ENCODE measurements at regions not wholly inside any gene's neighbourhood (a gene's known extent, or its start where the extent isn't known, plus 50 kb on each side); places are given as distances from the start of the nearest gene placed in this dataset.

- H3K27me3 ChIP-seq (ENCODE audit: insufficient read depth, low read length): no peaks in the 10 kb centered on the region
- no peaks in the 10 kb centered on the region for H3K9me3 ChIP-seq (ENCODE audit: low read depth, low read length)
- H3K4me3 ChIP-seq (ENCODE audit: low read length): no peak overlapping the region
- H3K4me1 ChIP-seq (ENCODE audit: insufficient read depth, low read length): peaks cover 4% of the 10 kb centered on the region
These were observed 1436.3 kb downstream of the TBC1D22A start for GRCh38 chr22:48198489-48199459.

- Histone ChIP-seq H3K4me3 (ENCODE audit: low read length) (no peak overlapping the region), H3K4me1 (ENCODE audit: insufficient read depth, low read length) (peaks cover 4% of the 10 kb centered on the region), H3K9me3 (ENCODE audit: low read depth, low read length) (peaks cover 3% of the 10 kb centered on the region), H3K27me3 (ENCODE audit: insufficient read depth, low read length) (peaks cover 2% of the 10 kb centered on the region)
These were observed 1434.8 kb downstream of the TBC1D22A start for GRCh38 chr22:48197189-48197690.

- Histone ChIP-seq H3K9me3 (ENCODE audit: low read depth, low read length) (peaks cover 24% of the 10 kb centered on the region), H3K4me3 (ENCODE audit: low read length) (no peak overlapping the region)
These were observed 1430.5 kb downstream of the TBC1D22A start for GRCh38 chr22:48192920-48193319.

GRCh38 chr22:48192071-48192470 is 1429.6 kb downstream of the TBC1D22A start:
- H3K4me3 ChIP-seq (ENCODE audit: low read length): no peak overlapping the region
- H3K4me1 ChIP-seq (ENCODE audit: insufficient read depth, low read length): no peaks in the 10 kb centered on the region
- peaks cover 3% of the 10 kb centered on the region for H3K27me3 ChIP-seq (ENCODE audit: insufficient read depth, low read length)
- peaks cover 24% of the 10 kb centered on the region for H3K9me3 ChIP-seq (ENCODE audit: low read depth, low read length)

More at GRCh38 chr22:48192920-48193319, 1430.5 kb downstream of the TBC1D22A start:
- H3K27me3 ChIP-seq (ENCODE audit: insufficient read depth, low read length): peaks cover 3% of the 10 kb centered on the region
- no peaks in the 10 kb centered on the region for H3K4me1 ChIP-seq (ENCODE audit: insufficient read depth, low read length)

GRCh38 chr22:48188231-48188721 is 1425.8 kb downstream of the TBC1D22A start:
- Histone ChIP-seq H3K27me3 (ENCODE audit: insufficient read depth, low read length) (peaks cover 3% of the 10 kb centered on the region), H3K4me3 (ENCODE audit: low read length) (no peak overlapping the region), H3K4me1 (ENCODE audit: insufficient read depth, low read length) (no peaks in the 10 kb centered on the region), H3K9me3 (ENCODE audit: low read depth, low read length) (peaks cover 24% of the 10 kb centered on the region)

- Histone ChIP-seq H3K4me1 (ENCODE audit: insufficient read depth, low read length) (no peaks in the 10 kb centered on the region), H3K4me3 (ENCODE audit: low read length) (no peak overlapping the region), H3K9me3 (ENCODE audit: low read depth, low read length) (peaks cover 22% of the 10 kb centered on the region), H3K27me3 (ENCODE audit: insufficient read depth, low read length) (peaks cover 2% of the 10 kb centered on the region)
These were observed 1424.9 kb downstream of the TBC1D22A start for GRCh38 chr22:48187356-48187755.

GRCh38 chr22:48186146-48186790 is 1423.8 kb downstream of the TBC1D22A start:
- Histone ChIP-seq H3K4me3 (ENCODE audit: low read length) (no peak overlapping the region), H3K9me3 (ENCODE audit: low read depth, low read length) (peaks cover 11% of the 10 kb centered on the region), H3K4me1 (ENCODE audit: insufficient read depth, low read length) (no peaks in the 10 kb centered on the region), H3K27me3 (ENCODE audit: insufficient read depth, low read length) (no peaks in the 10 kb centered on the region)

GRCh38 chr22:48185071-48186055 is 1422.9 kb downstream of the TBC1D22A start:
- Histone ChIP-seq H3K4me1 (ENCODE audit: insufficient read depth, low read length) (no peaks in the 10 kb centered on the region), H3K9me3 (ENCODE audit: low read depth, low read length) (peaks cover 4% of the 10 kb centered on the region), H3K27me3 (ENCODE audit: insufficient read depth, low read length) (no peaks in the 10 kb centered on the region), H3K4me3 (ENCODE audit: low read length) (no peak overlapping the region)

GRCh38 chr22:48182846-48183805 is 1420.7 kb downstream of the TBC1D22A start:
- no peaks in the 10 kb centered on the region for H3K27me3 ChIP-seq (ENCODE audit: insufficient read depth, low read length)
- no peaks in the 10 kb centered on the region for H3K4me1 ChIP-seq (ENCODE audit: insufficient read depth, low read length)
- no peak overlapping the region for H3K4me3 ChIP-seq (ENCODE audit: low read length)
- no peaks in the 10 kb centered on the region for H3K9me3 ChIP-seq (ENCODE audit: low read depth, low read length)

GRCh38 chr22:48182031-48182430 is 1419.6 kb downstream of the TBC1D22A start:
- no peaks in the 10 kb centered on the region for H3K4me1 ChIP-seq (ENCODE audit: insufficient read depth, low read length)
- H3K9me3 ChIP-seq (ENCODE audit: low read depth, low read length): no peaks in the 10 kb centered on the region
- no peaks in the 10 kb centered on the region for H3K27me3 ChIP-seq (ENCODE audit: insufficient read depth, low read length)
- H3K4me3 ChIP-seq (ENCODE audit: low read length): no peak overlapping the region

- H3K4me1 ChIP-seq (ENCODE audit: insufficient read depth, low read length): no peaks in the 10 kb centered on the region
- no peaks in the 10 kb centered on the region for H3K9me3 ChIP-seq (ENCODE audit: low read depth, low read length)
- no peaks in the 10 kb centered on the region for H3K27me3 ChIP-seq (ENCODE audit: insufficient read depth, low read length)
- no peak overlapping the region for H3K4me3 ChIP-seq (ENCODE audit: low read length)
These were observed 1419.0 kb downstream of the TBC1D22A start for GRCh38 chr22:48181263-48181955.

GRCh38 chr22:48180631-48181030 is 1418.2 kb downstream of the TBC1D22A start:
- no peaks in the 10 kb centered on the region for H3K4me1 ChIP-seq (ENCODE audit: insufficient read depth, low read length)
- H3K27me3 ChIP-seq (ENCODE audit: insufficient read depth, low read length): no peaks in the 10 kb centered on the region
- H3K4me3 ChIP-seq (ENCODE audit: low read length): no peak overlapping the region
- H3K9me3 ChIP-seq (ENCODE audit: low read depth, low read length): no peaks in the 10 kb centered on the region

Measured in mononuclear cell (primary cell).